ENCODE measurements at regions not wholly inside any gene's neighbourhood (a gene's known extent, or its start where the extent isn't known, plus 50 kb on each side); places are given as distances from the start of the nearest gene placed in this dataset.

DNA sequence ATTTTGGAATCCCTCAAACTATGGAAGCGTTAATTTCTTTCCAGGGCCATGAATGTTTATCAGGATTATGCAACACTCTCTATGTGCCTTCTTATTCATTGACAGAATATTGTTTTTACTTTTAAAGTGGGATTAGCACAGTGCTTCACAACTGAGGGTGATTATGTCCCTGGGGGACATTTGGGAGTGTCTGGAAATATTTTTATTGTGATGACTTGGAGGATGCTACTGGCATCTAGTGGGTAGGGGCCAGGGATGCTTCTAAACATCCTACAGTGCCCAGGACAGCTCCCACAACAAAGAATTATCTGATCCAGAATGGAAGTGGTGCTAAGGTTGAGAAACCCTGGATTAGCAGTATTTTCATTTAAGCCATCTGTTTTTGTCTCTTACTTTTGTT, 338.5 kb upstream of the SOX5 start:
- H3K27ac ChIP-seq: no peak overlapping the region
- intact Hi-C loops (cut with DNase I; ENCODE audit: low total_unique reads): no loop called here
- no peak for DNase-seq
- WGBS, 5 donors: 76 to 93% (median 90%) methylated on average over 1 of the region's 1 CpG
- no peaks in the 10 kb centered on the region for H3K27me3 ChIP-seq
- no peak overlapping the region for H3K4me3 ChIP-seq
- H3K4me1 ChIP-seq: peaks cover 0 to 7% (median 0%) of the 10 kb centered on the region in 4 donors
- no peak for TF ChIP-seq POLR2AphosphoS5 (IDR thresholded peaks at IDR 0.05)
- no peak for TF ChIP-seq EP300 (IDR thresholded peaks at IDR 0.05)
- TF ChIP-seq POLR2A (IDR thresholded peaks at IDR 0.05): no peak
- TF ChIP-seq, protein P1, sequence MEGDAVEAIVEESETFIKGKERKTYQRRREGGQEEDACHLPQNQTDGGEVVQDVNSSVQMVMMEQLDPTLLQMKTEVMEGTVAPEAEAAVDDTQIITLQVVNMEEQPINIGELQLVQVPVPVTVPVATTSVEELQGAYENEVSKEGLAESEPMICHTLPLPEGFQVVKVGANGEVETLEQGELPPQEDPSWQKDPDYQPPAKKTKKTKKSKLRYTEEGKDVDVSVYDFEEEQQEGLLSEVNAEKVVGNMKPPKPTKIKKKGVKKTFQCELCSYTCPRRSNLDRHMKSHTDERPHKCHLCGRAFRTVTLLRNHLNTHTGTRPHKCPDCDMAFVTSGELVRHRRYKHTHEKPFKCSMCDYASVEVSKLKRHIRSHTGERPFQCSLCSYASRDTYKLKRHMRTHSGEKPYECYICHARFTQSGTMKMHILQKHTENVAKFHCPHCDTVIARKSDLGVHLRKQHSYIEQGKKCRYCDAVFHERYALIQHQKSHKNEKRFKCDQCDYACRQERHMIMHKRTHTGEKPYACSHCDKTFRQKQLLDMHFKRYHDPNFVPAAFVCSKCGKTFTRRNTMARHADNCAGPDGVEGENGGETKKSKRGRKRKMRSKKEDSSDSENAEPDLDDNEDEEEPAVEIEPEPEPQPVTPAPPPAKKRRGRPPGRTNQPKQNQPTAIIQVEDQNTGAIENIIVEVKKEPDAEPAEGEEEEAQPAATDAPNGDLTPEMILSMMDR (IDR thresholded peaks at IDR 0.05): no peak
- H3K9me3 ChIP-seq: no peaks in the 10 kb centered on the region
- no peaks in the 10 kb centered on the region for H3K36me3 ChIP-seq

DNA sequence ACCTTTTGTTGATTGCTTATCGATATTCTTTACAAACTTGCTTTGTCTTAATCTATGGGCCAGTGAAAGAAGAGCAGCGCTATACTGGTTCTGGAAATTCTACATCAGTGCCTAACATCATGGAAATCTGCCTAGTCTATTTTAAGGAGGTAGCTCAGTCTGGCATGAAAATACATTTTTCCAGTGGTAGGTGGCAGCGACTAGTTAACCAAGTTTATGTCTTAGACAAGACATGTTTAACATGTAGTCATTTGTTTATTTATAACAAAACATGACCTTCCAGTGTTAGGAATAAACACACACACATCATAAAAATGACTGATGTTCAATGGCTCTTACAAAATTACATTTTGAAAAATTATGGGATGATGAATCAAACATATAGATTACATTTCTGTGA, 336.0 kb upstream of the SOX5 start:
- Histone ChIP-seq H3K9me3 (no peaks in the 10 kb centered on the region), H3K27me3 (no peaks in the 10 kb centered on the region), H3K4me3 (no peak overlapping the region), H3K36me3 (no peaks in the 10 kb centered on the region), H3K27ac (no peak overlapping the region), H3K4me1 (peaks cover 0 to 7% (median 0%) of the 10 kb centered on the region in 4 donors)
- TF ChIP-seq, protein P1 (IDR thresholded peaks at IDR 0.05): no peak
- no peak for TF ChIP-seq EP300 (IDR thresholded peaks at IDR 0.05)
- intact Hi-C loops (cut with DNase I; ENCODE audit: low total_unique reads): no loop called here
- no peak for DNase-seq
- 63 to 92% (median 86%) methylated on average over 3 of the region's 3 CpGs for whole genome bisulfite sequencing, 5 donors

DNA sequence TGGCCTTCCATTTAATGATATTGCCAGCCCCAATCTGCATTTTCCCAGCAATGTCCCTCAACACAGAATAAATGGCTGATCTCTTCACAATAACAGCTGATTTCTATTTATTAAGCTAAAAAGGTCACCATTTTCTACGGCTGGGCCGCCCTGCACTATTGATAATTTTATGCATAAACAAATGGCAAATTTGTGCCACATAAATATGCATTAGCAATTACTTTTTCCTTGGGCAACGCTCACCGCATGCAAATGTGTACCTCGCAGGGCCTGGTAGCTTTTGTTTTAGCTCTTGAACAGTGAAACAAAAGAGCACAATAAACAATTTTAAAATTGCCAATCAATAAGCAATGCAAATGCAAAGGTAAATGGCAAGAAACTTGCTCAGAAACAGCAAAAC, 331.9 kb upstream of the SOX5 start:
- Histone ChIP-seq H3K27ac (no peak overlapping the region), H3K9me3 (no peaks in the 10 kb centered on the region), H3K4me3 (no peak overlapping the region), H3K4me1 (peaks cover 0 to 7% (median 0%) of the 10 kb centered on the region in 4 donors), H3K36me3 (no peaks in the 10 kb centered on the region), H3K27me3 (no peaks in the 10 kb centered on the region)
- WGBS, 5 donors: 87 to 94% (median 90%) methylated on average over 5 of the region's 5 CpGs
- DNase-seq: no peak
- TF ChIP-seq POLR2AphosphoS5 (IDR thresholded peaks at IDR 0.05): no peak
- TF ChIP-seq EP300 (IDR thresholded peaks at IDR 0.05): no peak
- TF ChIP-seq POLR2A (IDR thresholded peaks at IDR 0.05): no peak
- TF ChIP-seq, protein P1 (IDR thresholded peaks at IDR 0.05): no peak
- intact Hi-C loops (cut with DNase I; ENCODE audit: low total_unique reads): no loop called here

DNA sequence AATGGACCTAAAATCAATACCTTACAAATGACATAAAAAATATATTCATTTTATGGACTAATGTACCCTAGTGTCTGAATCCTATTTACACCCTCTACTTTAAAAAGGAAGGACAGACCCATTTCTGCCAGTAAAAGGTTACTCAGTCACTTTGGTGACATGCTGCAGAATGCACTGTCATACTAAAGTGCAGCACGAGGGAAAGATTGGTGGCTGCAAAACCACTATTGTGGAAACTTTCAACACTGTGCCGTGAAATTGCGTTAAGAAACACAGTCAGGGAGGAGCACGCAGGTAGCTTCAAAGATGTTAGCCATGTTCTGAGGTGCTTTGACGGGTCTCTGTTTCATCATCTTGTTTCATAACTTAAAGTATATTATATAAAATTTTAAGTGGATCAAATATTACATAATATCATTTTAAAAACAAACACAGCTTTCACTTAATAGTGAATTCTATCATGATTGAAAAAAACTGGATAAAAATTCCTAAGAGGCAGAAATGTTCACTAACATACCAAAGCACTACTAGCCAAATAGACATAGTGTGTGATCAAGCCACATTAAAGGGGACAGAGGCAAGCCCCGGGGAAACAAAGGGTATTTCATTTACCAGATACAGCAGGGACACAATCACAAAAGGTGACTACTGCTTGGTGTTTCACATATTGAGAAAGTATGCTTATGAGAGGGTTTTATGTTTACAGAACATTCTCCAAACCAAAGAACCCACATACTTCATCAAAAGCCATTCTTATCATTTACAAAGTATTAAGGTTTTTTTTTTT, 330.8 kb upstream of the SOX5 start:
- intact Hi-C loops (cut with DNase I; ENCODE audit: low total_unique reads): no loop called here
- H3K9me3 ChIP-seq: no peaks in the 10 kb centered on the region
- H3K27me3 ChIP-seq: no peaks in the 10 kb centered on the region
- no peak overlapping the region for H3K4me3 ChIP-seq
- 33 to 44% (median 37%) methylated on average over 6 of the region's 6 CpGs for WGBS, 5 donors
- peaks cover 0 to 4% (median 0%) of the 10 kb centered on the region in 4 donors for H3K4me1 ChIP-seq
- DNase-seq: no peak
- no peak overlapping the region for H3K27ac ChIP-seq
- TF ChIP-seq EP300 (IDR thresholded peaks at IDR 0.05): no peak
- TF ChIP-seq, protein P1 (IDR thresholded peaks at IDR 0.05): no peak
- TF ChIP-seq POLR2AphosphoS5 (IDR thresholded peaks at IDR 0.05): no peak
- no peak for TF ChIP-seq POLR2A (IDR thresholded peaks at IDR 0.05)
- no peaks in the 10 kb centered on the region for H3K36me3 ChIP-seq

Data from stomach (tissue), 8 donors.